ENCODE measurements at regions not wholly inside any gene's neighbourhood (a gene's known extent, or its start where the extent isn't known, plus 50 kb on each side); places are given as distances from the start of the nearest gene placed in this dataset.

DNA sequence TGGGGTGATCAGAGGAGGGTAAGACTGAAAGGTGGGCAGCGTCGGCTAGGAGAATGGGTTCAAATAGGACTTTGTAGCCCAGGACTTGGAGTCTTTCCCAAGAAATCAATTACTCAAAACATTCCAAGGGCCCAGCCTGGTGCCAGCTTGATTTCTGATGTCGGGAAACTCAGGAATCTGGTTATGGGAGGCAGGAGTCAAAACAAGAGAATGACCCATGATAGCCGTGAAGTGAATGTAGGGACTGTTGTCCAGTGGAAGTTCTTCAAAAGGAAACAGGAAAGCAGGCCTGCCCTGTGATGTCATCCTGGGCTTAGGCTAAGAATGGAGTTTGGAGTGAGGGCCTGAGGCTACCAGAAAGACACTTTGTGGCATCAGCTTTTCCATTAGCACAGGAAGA lies 67.4 kb upstream of the SLC14A2 start:
- TF ChIP-seq, protein P1, sequence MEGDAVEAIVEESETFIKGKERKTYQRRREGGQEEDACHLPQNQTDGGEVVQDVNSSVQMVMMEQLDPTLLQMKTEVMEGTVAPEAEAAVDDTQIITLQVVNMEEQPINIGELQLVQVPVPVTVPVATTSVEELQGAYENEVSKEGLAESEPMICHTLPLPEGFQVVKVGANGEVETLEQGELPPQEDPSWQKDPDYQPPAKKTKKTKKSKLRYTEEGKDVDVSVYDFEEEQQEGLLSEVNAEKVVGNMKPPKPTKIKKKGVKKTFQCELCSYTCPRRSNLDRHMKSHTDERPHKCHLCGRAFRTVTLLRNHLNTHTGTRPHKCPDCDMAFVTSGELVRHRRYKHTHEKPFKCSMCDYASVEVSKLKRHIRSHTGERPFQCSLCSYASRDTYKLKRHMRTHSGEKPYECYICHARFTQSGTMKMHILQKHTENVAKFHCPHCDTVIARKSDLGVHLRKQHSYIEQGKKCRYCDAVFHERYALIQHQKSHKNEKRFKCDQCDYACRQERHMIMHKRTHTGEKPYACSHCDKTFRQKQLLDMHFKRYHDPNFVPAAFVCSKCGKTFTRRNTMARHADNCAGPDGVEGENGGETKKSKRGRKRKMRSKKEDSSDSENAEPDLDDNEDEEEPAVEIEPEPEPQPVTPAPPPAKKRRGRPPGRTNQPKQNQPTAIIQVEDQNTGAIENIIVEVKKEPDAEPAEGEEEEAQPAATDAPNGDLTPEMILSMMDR (IDR thresholded peaks at IDR 0.05), result no peak
- TF ChIP-seq POLR2A (IDR thresholded peaks at IDR 0.05) (no peak), EP300 (IDR thresholded peaks at IDR 0.05) (no peak), POLR2AphosphoS5 (IDR thresholded peaks at IDR 0.05) (no peak)
